ENCODE measurements at regions not wholly inside any gene's neighbourhood (a gene's known extent, or its start where the extent isn't known, plus 50 kb on each side); places are given as distances from the start of the nearest gene placed in this dataset.

GRCh38 chr6:130282234-130282995, 59.7 kb upstream of the SAMD3 start:
- H3K36me3 ChIP-seq (ENCODE audit: control insufficient read depth, insufficient read depth, low read length): no peaks in the 10 kb centered on the region
- H3K9me3 ChIP-seq (replicated peaks; ENCODE audit: control insufficient read depth, low read depth, low read length): no peaks in the 10 kb centered on the region
- WGBS (ENCODE audit: insufficient coverage): no CpG with 5 or more reads among the region's 2 CpGs
- no peaks in the 10 kb centered on the region for H3K27me3 ChIP-seq (ENCODE audit: control insufficient read depth, insufficient read depth, low read length)
- no peak overlapping the region for H3K27ac ChIP-seq (ENCODE audit: low read length)
- no peaks in the 10 kb centered on the region for H3K4me1 ChIP-seq (ENCODE audit: control insufficient read depth, insufficient read depth, low read length)
- DNase-seq: peak; percentile 22
- H3K4me3 ChIP-seq (ENCODE audit: low read length): no peak overlapping the region

DNA sequence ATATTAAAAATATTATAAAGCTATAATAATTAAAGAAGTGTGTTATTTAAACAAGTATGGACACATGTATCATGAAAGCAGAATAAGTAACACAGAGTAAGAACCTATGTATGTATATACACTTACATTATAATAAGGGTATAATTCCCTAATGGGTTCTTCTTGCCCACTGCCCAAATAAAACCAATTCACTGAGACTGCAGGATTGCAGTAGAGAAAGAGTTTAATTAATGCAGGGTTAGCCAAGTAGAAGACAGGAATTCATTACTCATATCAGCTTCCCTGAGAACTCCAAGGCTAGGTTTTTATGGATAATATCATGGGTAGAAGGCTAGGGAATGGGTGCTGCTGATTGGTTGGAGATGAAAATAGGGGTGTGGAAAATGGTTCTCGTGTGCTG, 53.8 kb upstream of the SAMD3 start:
- Histone ChIP-seq H3K27ac (ENCODE audit: low read length) (no peak overlapping the region), H3K9me3 (replicated peaks; ENCODE audit: control insufficient read depth, low read depth, low read length) (peaks cover 8% of the 10 kb centered on the region), H3K36me3 (ENCODE audit: control insufficient read depth, insufficient read depth, low read length) (no peaks in the 10 kb centered on the region), H3K4me1 (ENCODE audit: control insufficient read depth, insufficient read depth, low read length) (no peaks in the 10 kb centered on the region), H3K27me3 (ENCODE audit: control insufficient read depth, insufficient read depth, low read length) (no peaks in the 10 kb centered on the region), H3K4me3 (ENCODE audit: low read length) (no peak overlapping the region)
- 43% methylated on average over 1 of the region's 1 CpG for WGBS (ENCODE audit: insufficient coverage)
- DNase-seq: no peak

DNA sequence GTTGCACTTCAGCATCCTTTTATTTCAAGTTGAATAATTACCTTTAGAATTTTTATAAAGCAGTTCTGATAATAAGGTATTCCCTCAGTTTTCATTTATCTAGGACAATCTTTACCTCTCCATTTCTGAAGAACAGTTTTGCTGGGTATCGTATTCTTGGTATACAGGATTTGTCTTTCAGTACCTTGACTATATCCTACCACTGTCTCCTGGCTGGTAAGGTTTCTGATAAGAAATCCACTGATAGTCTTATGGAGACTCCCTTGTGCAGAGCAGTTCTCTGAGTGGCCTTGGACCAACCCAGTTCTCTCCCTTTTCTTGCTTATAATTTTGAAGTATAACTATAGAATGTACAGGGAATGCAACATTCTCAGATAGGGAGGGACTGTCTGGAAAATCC, 51.3 kb upstream of the SAMD3 start:
- H3K9me3 ChIP-seq (replicated peaks; ENCODE audit: control insufficient read depth, low read depth, low read length): peaks cover 8% of the 10 kb centered on the region
- DNase-seq: no peak
- WGBS (ENCODE audit: insufficient coverage): no CpG with 5 or more reads among the region's 1 CpG
- H3K4me1 ChIP-seq (ENCODE audit: control insufficient read depth, insufficient read depth, low read length): no peaks in the 10 kb centered on the region
- H3K4me3 ChIP-seq (ENCODE audit: low read length): no peak overlapping the region
- no peaks in the 10 kb centered on the region for H3K36me3 ChIP-seq (ENCODE audit: control insufficient read depth, insufficient read depth, low read length)
- no peak overlapping the region for H3K27ac ChIP-seq (ENCODE audit: low read length)
- H3K27me3 ChIP-seq (ENCODE audit: control insufficient read depth, insufficient read depth, low read length): no peaks in the 10 kb centered on the region
